GM21825 (cell line): ENCODE measurements at regions not wholly inside any gene's neighbourhood (a gene's known extent, or its start where the extent isn't known, plus 50 kb on each side); places are given as distances from the start of the nearest gene placed in this dataset.

Experiments
- ATAC-seq: cut with Tn5 transposase; IDR thresholded peaks from one replicate; pipeline ENCODE4 v1.9.1; 2021; ENCODE audit warnings: mild to moderate bottlenecking, moderate library complexity; ENCODE audit not compliant: unreplicated experiment

DNA sequence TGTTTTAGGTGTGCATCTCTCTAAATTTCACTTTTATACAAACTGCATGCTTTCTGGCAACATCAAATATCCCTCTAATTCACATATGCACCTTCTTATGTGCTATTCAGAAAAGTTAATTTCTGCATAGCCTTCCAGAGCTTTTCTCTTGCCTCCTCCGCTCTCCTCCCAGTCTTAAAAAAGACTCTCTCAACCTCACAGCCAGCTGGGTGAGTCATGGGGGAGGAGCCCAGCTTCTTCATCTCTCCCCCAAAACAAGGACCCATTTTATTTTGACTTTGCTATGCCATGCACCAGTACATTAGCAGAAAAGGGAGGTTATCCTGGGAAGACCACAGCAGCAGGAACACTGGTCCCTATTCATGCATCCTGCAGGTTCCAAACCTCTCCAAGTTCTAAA is 234.4 kb downstream of the KCNA4 start:
- no peak for ATAC-seq

DNA sequence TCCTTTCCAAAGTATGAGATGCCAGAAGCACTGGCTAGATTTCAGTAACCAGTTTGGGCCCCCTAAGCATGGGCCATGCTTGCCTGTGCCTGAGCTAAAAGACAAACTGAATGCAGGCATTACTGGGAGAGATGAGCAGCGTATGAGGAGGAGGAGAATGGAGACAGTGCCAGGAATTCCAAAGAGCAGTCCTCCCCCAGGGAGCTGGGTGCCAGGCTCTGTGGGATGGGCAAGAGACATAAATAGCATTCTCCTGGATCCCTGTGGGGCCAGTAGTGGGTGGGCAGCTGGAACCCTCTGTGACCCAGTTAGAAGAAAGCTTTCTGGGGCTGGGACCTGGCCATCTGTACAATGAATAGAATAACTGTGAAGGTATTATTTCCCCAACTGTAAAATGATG is 235.6 kb downstream of the KCNA4 start:
- no peak for ATAC-seq

DNA sequence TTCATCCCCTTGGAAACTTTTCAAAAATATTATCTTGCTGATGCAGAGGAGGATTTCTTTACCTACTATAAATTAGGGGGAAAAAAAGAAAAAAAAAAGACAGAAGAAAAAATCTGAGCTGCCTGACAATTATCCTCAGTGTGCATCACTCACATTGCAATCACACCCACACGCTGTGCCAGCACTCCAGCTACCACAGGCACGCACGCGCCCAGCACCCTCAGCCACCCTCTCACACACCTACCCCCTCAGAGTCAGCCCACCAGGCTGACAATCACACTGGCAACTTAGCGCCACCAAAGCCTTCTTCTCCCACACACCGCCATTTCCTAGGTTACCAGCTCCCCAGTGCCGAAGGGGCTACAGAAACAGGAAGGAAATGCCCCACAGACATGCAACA is 236.1 kb downstream of the KCNA4 start:
- ATAC-seq = no peak

GRCh38 chr11:29773656-29774264 is 243.1 kb downstream of the KCNA4 start:
- ATAC-seq = no peak

- no peak for ATAC-seq
Measured at GRCh38 chr11:29756871-29757270, 260.0 kb downstream of the KCNA4 start.

DNA sequence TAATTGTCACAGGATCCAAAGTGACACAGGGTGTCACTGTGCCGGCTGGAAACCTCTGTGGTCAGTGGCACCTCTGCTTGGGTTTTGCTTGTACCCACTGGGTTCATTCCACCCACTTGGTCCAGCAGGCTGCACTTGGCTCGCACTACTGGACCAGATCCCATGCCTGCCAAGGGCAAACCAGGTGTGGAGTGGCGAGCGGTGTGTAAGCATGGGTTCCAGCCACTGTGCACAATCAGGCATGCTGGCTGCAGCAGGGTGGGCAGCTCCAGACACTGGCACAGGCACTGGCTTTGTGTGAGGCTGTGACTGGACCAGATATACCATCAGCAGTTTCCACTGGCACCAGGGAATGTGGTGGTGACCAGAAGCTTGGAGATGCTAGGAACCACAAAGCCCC is 261.4 kb downstream of the KCNA4 start:
- ATAC-seq = no peak

DNA sequence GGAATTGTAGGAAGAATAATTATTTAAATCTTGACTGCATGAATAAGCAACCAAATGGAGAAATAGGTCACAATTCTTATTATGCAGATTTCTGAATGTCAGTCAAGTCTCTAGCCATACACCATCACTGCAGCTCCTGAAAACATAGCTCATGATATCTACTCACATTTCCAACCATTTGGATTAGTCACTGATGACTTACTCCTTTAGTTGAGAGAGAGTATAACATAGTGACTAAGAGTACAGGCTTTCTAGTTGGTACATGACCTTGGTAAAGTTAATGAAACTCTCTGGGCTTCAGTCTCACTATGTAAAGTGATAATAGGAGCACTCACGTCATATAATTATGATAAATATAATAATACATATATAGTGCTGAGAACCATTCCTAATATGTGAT is 265.2 kb downstream of the KCNA4 start:
- no peak for ATAC-seq

- no peak for ATAC-seq
Measured at GRCh38 chr11:29750392-29750791, 266.4 kb downstream of the KCNA4 start.

- no peak for ATAC-seq
Measured at GRCh38 chr11:29734287-29734686, 282.5 kb downstream of the KCNA4 start.

GRCh38 chr11:29713831-29714320 is 303.0 kb downstream of the KCNA4 start:
- no peak for ATAC-seq

DNA sequence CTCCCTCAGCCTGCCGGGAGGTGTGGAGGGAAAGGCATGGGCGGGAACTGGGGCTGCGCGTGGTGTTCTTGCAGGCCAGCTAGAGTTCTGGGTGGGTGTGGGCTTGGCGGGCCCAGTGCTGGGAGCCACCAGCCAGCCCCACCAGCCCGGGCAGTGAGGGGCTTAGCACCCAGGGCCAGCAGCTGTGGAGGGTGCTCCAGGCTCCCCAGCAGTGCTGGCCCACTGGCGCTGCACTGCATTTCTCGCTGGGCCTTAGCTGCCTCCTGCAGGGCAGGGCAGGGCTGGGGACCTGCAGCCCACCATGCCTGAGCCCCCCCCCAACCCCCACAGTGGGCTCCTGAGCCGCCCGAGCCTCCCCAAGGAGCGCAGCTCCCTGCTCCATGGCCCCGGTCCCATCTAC is 304.2 kb downstream of the KCNA4 start:
- ATAC-seq = no peak

GRCh38 chr11:29707924-29708323 is 308.9 kb downstream of the KCNA4 start:
- ATAC-seq = no peak

GRCh38 chr11:29685361-29685760 is 331.5 kb downstream of the KCNA4 start:
- ATAC-seq = no peak

GRCh38 chr11:29682856-29683255 is 334.0 kb downstream of the KCNA4 start:
- ATAC-seq = no peak

DNA sequence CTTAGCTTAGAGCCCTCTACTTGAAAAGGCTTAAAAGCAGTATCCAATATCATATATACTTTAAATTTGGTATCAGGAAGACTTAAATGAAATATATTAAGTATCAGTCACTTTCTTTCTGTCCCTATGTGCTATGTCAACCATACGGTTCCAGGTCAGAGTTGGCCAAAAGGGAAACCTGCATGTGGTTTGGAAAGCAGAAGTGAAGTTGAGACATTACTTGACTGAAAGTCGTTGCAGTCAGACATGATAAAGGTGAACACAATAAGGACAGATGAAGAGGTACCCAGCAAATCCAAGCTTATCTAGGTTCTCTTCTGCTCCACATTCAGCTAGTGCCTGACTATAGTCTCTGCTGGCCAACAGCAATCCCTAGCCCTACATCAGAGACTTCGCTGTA is 336.8 kb downstream of the KCNA4 start:
- ATAC-seq = peak; percentile 57

- ATAC-seq = no peak
Measured at GRCh38 chr11:29676993-29677392, 339.8 kb downstream of the KCNA4 start.

GRCh38 chr11:29669310-29669709 is 347.5 kb downstream of the KCNA4 start:
- no peak for ATAC-seq

DNA sequence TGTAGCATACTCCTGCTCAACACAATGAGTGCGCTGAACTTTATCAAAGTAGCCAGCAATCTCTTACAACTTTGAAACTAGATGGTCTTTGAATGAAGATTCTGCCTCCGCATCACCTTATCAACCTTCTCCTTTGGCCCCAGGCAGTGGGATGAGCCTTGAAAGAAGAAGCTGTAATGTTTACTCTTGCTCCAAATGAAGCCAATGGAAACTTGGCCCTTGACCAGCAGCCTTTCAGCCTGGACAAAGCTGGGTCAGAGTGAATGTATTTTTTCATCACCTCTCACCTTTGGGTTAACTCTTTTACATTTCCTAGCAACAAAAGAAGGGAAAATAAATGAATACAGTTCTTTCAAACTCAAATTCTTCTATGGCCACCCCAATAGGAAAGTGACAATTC is 359.1 kb downstream of the KCNA4 start:
- ATAC-seq = no peak

- no peak for ATAC-seq
Measured at GRCh38 chr11:29656597-29656996, 360.2 kb downstream of the KCNA4 start.

DNA sequence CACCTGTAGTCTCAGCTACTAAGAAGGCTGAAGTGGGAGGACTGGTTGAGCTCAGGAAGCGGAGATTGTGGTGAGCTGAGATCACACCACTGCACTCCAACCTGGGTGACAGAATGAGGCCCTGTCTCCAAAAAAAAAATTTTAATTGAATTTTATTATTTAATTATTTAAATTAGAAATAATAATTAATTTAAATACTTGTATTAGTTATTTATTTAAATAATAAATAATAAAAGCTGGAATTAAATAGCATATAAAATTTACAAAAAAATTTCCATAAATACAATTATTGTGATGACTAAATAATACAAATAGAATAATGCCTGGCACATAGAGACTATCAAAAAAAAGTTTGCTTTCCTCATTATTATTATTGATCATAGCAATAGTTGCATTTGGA is 371.5 kb downstream of the KCNA4 start:
- no peak for ATAC-seq

DNA sequence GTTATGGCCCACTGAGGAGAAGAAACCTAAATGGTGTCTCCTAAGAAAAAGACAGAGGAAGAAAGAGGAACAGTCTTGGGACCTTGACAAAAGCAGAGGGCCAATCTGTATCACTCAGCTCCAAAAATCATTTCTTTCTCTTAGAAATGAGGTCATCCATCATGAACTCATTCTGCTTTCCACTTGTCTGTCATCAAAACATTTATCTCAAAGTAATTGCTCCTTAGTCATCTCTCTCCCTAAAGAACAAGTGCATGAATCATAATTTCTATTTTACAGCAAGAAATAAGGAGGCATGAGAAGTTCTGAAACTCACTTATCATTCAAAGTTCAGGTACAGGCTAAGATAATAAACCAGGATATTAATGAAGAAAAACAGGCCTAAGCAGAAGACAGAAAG is 375.6 kb downstream of the KCNA4 start:
- no peak for ATAC-seq

GRCh38 chr11:29634744-29635143 is 382.1 kb downstream of the KCNA4 start:
- ATAC-seq = no peak

DNA sequence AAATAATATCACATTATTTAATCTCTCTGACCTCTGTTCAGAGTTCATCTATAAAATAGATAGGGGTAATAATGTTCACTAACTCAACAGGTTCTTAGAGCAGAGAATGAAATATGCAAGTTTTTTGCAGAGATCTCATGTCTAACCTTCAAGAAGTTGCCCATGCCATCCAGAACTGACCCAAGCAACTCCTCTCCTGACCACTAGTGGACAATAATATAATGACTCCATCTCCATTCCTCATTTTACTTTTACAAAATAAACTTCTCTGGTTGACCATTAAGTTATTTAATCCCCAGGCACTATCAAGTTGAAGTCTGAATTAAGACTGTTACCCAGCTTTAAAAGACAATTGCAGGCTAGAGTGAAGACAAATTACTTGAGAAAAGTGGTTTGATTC is 382.6 kb downstream of the KCNA4 start:
- ATAC-seq = no peak
